HG03095 (cell line): ENCODE measurements at regions not wholly inside any gene's neighbourhood (a gene's known extent, or its start where the extent isn't known, plus 50 kb on each side); places are given as distances from the start of the nearest gene placed in this dataset.
"Not testable (repeated sequence)": the region's sequence is repeated elsewhere in the genome, so short reads cannot be mapped to it uniquely, and the experiment has no call there.

Experiments used
- ATAC-seq: cut with Tn5 transposase; IDR thresholded peaks from one replicate; pipeline ENCODE4 v1.9.1; 2021; ENCODE audit warnings: moderate library complexity; ENCODE audit not compliant: unreplicated experiment

- ATAC-seq = no peak
Observed at GRCh38 chr14:45990252-45990651, 661.3 kb downstream of the RPL10L start.

GRCh38 chr14:45976001-45976400 is 675.6 kb downstream of the RPL10L start:
- no peak for ATAC-seq

- no peak for ATAC-seq
Observed at GRCh38 chr14:45972416-45972815, 679.2 kb downstream of the RPL10L start.

GRCh38 chr14:45970621-45971020 is 681.0 kb downstream of the RPL10L start:
- ATAC-seq = no peak

GRCh38 chr14:45968037-45968436 is 683.5 kb downstream of the RPL10L start:
- ATAC-seq = no peak

- no peak for ATAC-seq
Observed at GRCh38 chr14:45949479-45949878, 696.5 kb upstream of the MIS18BP1 start.

GRCh38 chr14:45947830-45948229 is 694.8 kb upstream of the MIS18BP1 start:
- no peak for ATAC-seq

- no peak for ATAC-seq
Observed at GRCh38 chr14:45946251-45946650, 693.2 kb upstream of the MIS18BP1 start.

- no peak for ATAC-seq
Observed at GRCh38 chr14:45940318-45940717, 687.3 kb upstream of the MIS18BP1 start.

- ATAC-seq = no peak
Observed at GRCh38 chr14:45939572-45939971, 686.6 kb upstream of the MIS18BP1 start.

- not testable (repeated sequence) for ATAC-seq
Observed at GRCh38 chr14:45919995-45920394, 667.0 kb upstream of the MIS18BP1 start.

- ATAC-seq = no peak
Observed at GRCh38 chr14:45916340-45916953, 663.4 kb upstream of the MIS18BP1 start.

- no peak for ATAC-seq
Observed at GRCh38 chr14:45907782-45908181, 654.8 kb upstream of the MIS18BP1 start.

GRCh38 chr14:45906257-45906656 is 653.3 kb upstream of the MIS18BP1 start:
- ATAC-seq = no peak

- no peak for ATAC-seq
Observed at GRCh38 chr14:45905672-45906071, 652.7 kb upstream of the MIS18BP1 start.

- ATAC-seq = no peak
Observed at GRCh38 chr14:45904314-45904713, 651.3 kb upstream of the MIS18BP1 start.

GRCh38 chr14:45902241-45902640 is 649.2 kb upstream of the MIS18BP1 start:
- no peak for ATAC-seq

GRCh38 chr14:45897439-45897838 is 644.4 kb upstream of the MIS18BP1 start:
- no peak for ATAC-seq

GRCh38 chr14:45893127-45893526 is 640.1 kb upstream of the MIS18BP1 start:
- no peak for ATAC-seq

GRCh38 chr14:45891417-45892080 is 638.5 kb upstream of the MIS18BP1 start:
- no peak for ATAC-seq

- ATAC-seq = not testable (repeated sequence)
Observed at GRCh38 chr14:45888766-45889285, 635.8 kb upstream of the MIS18BP1 start.

GRCh38 chr14:45877981-45878380 is 625.0 kb upstream of the MIS18BP1 start:
- ATAC-seq = no peak

- peak; percentile 12 for ATAC-seq
Observed at GRCh38 chr14:45868863-45869262, 615.9 kb upstream of the MIS18BP1 start.
